Astrocyte of the spinal cord (primary cell): ENCODE measurements at regions not wholly inside any gene's neighbourhood (a gene's known extent, or its start where the extent isn't known, plus 50 kb on each side); places are given as distances from the start of the nearest gene placed in this dataset.

Experiments used
- DNase-seq: peaks from one replicate; pipeline ENCODE4 v3.0.0; 2011; ENCODE audit warnings: low read depth, low spot score
- H3K4me3 ChIP-seq: 2 replicates; pipeline ENCODE4 v1.5.1; 2011; ENCODE audit warnings: low read depth, mild to moderate bottlenecking, low read length, moderate library complexity
- in situ Hi-C: cut with HindIII; loops from 2 replicates; pipeline ENCODE4 v1.10.0; 2017; ENCODE audit warnings: low sequenced_read_pairs
- TF ChIP-seq, protein P1 (sequence below): IDR thresholded peaks from 2 replicates; pipeline ENCODE4 v1.5.1; 2012; ENCODE audit warnings: low read depth, mild to moderate bottlenecking, low read length, inconsistent platforms

DNA sequence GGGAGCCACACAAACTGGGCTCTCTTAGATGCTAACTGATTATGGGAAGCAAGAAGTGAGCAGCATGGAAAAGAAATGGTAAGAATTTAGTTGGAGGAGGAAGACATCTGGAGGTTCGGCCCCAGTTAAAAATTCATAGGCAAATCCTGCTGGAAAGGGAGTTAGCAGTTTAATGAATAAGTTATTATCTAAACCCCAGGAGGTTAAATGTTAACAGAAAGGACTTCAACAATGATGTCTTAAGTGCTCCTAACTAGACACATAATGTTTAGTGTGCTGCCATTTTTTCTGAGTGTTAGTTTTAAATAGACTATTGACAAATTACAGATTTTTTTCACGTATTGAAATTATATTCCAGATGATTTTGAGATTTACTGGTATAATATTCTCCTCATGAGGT is 1265.3 kb upstream of the ADGRL2 start:
- H3K4me3 ChIP-seq, result no peak overlapping the region
- in situ Hi-C loops, result no loop called here
- no peak for DNase-seq
- TF ChIP-seq, protein P1, sequence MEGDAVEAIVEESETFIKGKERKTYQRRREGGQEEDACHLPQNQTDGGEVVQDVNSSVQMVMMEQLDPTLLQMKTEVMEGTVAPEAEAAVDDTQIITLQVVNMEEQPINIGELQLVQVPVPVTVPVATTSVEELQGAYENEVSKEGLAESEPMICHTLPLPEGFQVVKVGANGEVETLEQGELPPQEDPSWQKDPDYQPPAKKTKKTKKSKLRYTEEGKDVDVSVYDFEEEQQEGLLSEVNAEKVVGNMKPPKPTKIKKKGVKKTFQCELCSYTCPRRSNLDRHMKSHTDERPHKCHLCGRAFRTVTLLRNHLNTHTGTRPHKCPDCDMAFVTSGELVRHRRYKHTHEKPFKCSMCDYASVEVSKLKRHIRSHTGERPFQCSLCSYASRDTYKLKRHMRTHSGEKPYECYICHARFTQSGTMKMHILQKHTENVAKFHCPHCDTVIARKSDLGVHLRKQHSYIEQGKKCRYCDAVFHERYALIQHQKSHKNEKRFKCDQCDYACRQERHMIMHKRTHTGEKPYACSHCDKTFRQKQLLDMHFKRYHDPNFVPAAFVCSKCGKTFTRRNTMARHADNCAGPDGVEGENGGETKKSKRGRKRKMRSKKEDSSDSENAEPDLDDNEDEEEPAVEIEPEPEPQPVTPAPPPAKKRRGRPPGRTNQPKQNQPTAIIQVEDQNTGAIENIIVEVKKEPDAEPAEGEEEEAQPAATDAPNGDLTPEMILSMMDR, result no peak

- in situ Hi-C loops, result no loop called here
- peak; percentile 50 for DNase-seq
- H3K4me3 ChIP-seq, result no peak overlapping the region
- TF ChIP-seq, protein P1, result peak; percentile 3
Measured at GRCh38 chr1:80534606-80535360, 1266.0 kb upstream of the ADGRL2 start.

- TF ChIP-seq, protein P1, result no peak
- in situ Hi-C loops, result no loop called here
- no peak overlapping the region for H3K4me3 ChIP-seq
- no peak for DNase-seq
Measured at GRCh38 chr1:80533775-80534334, 1266.9 kb upstream of the ADGRL2 start.

DNA sequence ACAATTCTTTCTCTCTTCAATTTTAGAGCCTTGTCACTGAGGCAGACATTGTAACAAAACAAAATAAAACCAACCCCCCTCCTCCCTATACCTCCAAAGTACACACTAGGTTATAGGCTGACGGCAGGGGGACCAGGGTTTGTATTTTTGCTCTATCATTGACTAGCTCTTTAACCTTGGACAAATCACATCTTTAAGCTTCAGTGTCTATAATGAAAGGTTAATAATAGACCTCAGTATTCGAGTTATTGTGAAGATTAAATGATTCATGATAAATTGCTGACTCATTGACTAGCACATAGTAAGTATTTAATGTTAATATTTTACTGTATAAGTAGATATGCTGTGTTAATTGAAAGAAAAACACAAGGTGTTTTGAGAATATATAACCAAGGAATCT is 1267.6 kb upstream of the ADGRL2 start:
- no peak for DNase-seq
- no peak overlapping the region for H3K4me3 ChIP-seq
- TF ChIP-seq, protein P1, result no peak
- in situ Hi-C loops, result no loop called here

GRCh38 chr1:80531182-80531581 is 1269.6 kb upstream of the ADGRL2 start:
- TF ChIP-seq, protein P1, result no peak
- peak; percentile 68 for DNase-seq
- no peak overlapping the region for H3K4me3 ChIP-seq
- in situ Hi-C loops, result no loop called here

GRCh38 chr1:80529546-80529945 is 1271.2 kb upstream of the ADGRL2 start:
- TF ChIP-seq, protein P1, result no peak
- no peak overlapping the region for H3K4me3 ChIP-seq
- no peak for DNase-seq
- in situ Hi-C loops, result no loop called here
